ENCODE measurements at regions not wholly inside any gene's neighbourhood (a gene's known extent, or its start where the extent isn't known, plus 50 kb on each side); places are given as distances from the start of the nearest gene placed in this dataset.

DNA sequence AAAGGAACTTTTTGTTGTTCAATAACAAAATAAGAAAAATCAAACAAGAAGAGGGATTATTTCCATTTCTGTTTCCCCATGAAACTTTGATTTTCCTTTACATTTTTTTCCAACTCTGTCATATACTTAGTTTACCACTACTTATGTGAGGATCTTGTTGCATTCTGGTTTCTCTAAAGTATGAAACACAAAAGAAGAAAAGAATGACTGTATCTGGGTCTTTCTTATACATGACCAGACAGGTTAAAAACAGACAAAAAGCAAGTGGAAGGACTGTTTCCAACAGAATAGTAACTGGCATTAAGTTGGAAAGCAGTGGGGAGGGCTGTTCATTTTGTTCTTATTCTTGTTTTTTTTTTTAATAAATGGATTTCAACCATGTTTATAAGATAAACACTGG is 1207.8 kb upstream of the FAM98A start:
- no peak for TF ChIP-seq ZNF112 (tag by site-specific recombination; IDR thresholded peaks at IDR 0.05)
- no peak for TF ChIP-seq ZNF433 (tag by site-specific recombination; IDR thresholded peaks at IDR 0.05; ENCODE audit: low read depth)
- TF ChIP-seq, protein P1, sequence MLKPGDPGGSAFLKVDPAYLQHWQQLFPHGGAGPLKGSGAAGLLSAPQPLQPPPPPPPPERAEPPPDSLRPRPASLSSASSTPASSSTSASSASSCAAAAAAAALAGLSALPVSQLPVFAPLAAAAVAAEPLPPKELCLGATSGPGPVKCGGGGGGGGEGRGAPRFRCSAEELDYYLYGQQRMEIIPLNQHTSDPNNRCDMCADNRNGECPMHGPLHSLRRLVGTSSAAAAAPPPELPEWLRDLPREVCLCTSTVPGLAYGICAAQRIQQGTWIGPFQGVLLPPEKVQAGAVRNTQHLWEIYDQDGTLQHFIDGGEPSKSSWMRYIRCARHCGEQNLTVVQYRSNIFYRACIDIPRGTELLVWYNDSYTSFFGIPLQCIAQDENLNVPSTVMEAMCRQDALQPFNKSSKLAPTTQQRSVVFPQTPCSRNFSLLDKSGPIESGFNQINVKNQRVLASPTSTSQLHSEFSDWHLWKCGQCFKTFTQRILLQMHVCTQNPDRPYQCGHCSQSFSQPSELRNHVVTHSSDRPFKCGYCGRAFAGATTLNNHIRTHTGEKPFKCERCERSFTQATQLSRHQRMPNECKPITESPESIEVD (tag by site-specific recombination; IDR thresholded peaks at IDR 0.05), result no peak
- TF ChIP-seq MZF1 (tag by site-specific recombination; IDR thresholded peaks at IDR 0.05; ENCODE audit: borderline replicate concordance), result no peak
- TF ChIP-seq ZFP69B (tag by site-specific recombination; IDR thresholded peaks at IDR 0.05), result no peak
- TF ChIP-seq ZFP3 (tag by site-specific recombination; IDR thresholded peaks at IDR 0.05; ENCODE audit: low read depth), result no peak
- TF ChIP-seq ZNF391 (tag by site-specific recombination; IDR thresholded peaks at IDR 0.05; ENCODE audit: borderline replicate concordance, low read depth), result no peak
- no peak for TF ChIP-seq ZNF19 (tag by site-specific recombination; IDR thresholded peaks at IDR 0.05; ENCODE audit: low read depth)
- H3K4me3 ChIP-seq (ENCODE audit: low read depth, low read length), result no peak overlapping the region
- H3K4me1 ChIP-seq (ENCODE audit: control insufficient read depth, insufficient read depth, low read length), result no peaks in the 10 kb centered on the region
- ChIA-PET CTCF (no interaction called here), POLR2A (no interaction called here)
- H3K27ac ChIP-seq (ENCODE audit: extremely low read depth, low read depth, low read length), result no peak overlapping the region
- no peaks in the 10 kb centered on the region for H3K9me3 ChIP-seq (ENCODE audit: control insufficient read depth, insufficient read depth, low read depth, low read length)
- no peaks in the 10 kb centered on the region for H3K36me3 ChIP-seq (ENCODE audit: control insufficient read depth in 2 of 2, insufficient read depth in 1 of 2, low read length in 2 of 2)

DNA sequence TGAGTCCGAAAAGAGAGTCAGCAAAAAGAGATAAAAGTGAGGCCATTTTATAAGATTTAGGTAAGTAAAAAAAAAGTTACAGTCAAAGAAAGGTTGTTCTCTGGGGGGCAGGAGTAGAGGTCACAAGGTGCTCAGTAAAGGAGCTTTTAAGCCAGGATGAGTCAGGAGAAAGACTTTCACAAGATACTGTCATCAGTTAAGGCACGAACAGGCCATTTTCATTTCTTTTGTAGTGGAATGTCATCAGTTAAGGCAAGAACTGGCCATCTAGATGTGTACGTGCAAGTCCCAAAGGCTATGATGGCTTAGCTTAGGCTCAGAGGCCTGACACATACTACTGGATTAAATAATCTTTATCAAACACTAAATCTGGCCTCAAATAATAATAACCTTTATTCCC is 1207.3 kb upstream of the FAM98A start:
- POLR2A ChIA-PET, result no interaction called here
- CTCF ChIA-PET, result no interaction called here
- TF ChIP-seq YY2 (tag by site-specific recombination; IDR thresholded peaks at IDR 0.05), result no peak
- no peak for TF ChIP-seq GFI1B (tag by site-specific recombination; IDR thresholded peaks at IDR 0.05)
- no peak for TF ChIP-seq ZBTB17 (tag by site-specific recombination; IDR thresholded peaks at IDR 0.05)

DNA sequence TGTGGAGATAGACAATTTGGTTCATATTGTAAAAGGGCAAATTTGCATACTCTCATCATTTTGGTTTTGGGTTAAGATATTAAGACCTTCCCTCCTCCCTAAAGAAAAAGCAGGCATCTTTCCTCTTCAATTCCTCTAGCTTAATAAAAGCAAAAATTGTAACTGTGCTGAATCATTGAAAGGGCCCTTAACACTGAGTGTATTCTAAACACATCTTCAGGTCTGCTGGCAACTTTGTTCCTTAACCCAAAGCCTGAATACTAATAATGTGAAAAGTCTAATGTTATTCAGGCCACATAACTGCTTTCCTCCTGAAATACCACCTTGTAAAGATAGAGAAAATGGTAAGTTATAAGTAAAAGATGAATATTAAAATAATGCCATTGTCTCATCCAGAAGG is 1200.5 kb upstream of the FAM98A start:
- POLR2A ChIA-PET, result no interaction called here
- Histone ChIP-seq H3K9me3 (ENCODE audit: control insufficient read depth, insufficient read depth, low read depth, low read length) (no peaks in the 10 kb centered on the region), H3K4me1 (ENCODE audit: control insufficient read depth, insufficient read depth, low read length) (no peaks in the 10 kb centered on the region), H3K36me3 (ENCODE audit: control insufficient read depth in 2 of 2, insufficient read depth in 1 of 2, low read length in 2 of 2) (no peaks in the 10 kb centered on the region), H3K4me3 (ENCODE audit: low read depth, low read length) (no peak overlapping the region), H3K27ac (ENCODE audit: extremely low read depth, low read depth, low read length) (no peak overlapping the region)
- CTCF ChIA-PET, result interaction anchor here (0.6 kb wide), 1 partner anchor 10 kb away, joined by 3 read pairs; no protein-coding TSS in a partner anchor
- TF ChIP-seq YY2 (tag by site-specific recombination; IDR thresholded peaks at IDR 0.05), result no peak
- TF ChIP-seq, protein P2, sequence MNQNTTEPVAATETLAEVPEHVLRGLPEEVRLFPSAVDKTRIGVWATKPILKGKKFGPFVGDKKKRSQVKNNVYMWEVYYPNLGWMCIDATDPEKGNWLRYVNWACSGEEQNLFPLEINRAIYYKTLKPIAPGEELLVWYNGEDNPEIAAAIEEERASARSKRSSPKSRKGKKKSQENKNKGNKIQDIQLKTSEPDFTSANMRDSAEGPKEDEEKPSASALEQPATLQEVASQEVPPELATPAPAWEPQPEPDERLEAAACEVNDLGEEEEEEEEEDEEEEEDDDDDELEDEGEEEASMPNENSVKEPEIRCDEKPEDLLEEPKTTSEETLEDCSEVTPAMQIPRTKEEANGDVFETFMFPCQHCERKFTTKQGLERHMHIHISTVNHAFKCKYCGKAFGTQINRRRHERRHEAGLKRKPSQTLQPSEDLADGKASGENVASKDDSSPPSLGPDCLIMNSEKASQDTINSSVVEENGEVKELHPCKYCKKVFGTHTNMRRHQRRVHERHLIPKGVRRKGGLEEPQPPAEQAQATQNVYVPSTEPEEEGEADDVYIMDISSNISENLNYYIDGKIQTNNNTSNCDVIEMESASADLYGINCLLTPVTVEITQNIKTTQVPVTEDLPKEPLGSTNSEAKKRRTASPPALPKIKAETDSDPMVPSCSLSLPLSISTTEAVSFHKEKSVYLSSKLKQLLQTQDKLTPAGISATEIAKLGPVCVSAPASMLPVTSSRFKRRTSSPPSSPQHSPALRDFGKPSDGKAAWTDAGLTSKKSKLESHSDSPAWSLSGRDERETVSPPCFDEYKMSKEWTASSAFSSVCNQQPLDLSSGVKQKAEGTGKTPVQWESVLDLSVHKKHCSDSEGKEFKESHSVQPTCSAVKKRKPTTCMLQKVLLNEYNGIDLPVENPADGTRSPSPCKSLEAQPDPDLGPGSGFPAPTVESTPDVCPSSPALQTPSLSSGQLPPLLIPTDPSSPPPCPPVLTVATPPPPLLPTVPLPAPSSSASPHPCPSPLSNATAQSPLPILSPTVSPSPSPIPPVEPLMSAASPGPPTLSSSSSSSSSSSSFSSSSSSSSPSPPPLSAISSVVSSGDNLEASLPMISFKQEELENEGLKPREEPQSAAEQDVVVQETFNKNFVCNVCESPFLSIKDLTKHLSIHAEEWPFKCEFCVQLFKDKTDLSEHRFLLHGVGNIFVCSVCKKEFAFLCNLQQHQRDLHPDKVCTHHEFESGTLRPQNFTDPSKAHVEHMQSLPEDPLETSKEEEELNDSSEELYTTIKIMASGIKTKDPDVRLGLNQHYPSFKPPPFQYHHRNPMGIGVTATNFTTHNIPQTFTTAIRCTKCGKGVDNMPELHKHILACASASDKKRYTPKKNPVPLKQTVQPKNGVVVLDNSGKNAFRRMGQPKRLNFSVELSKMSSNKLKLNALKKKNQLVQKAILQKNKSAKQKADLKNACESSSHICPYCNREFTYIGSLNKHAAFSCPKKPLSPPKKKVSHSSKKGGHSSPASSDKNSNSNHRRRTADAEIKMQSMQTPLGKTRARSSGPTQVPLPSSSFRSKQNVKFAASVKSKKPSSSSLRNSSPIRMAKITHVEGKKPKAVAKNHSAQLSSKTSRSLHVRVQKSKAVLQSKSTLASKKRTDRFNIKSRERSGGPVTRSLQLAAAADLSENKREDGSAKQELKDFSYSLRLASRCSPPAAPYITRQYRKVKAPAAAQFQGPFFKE (tag by site-specific recombination; IDR thresholded peaks at IDR 0.05; ENCODE audit: borderline replicate concordance), result no peak
- TF ChIP-seq, protein P3, sequence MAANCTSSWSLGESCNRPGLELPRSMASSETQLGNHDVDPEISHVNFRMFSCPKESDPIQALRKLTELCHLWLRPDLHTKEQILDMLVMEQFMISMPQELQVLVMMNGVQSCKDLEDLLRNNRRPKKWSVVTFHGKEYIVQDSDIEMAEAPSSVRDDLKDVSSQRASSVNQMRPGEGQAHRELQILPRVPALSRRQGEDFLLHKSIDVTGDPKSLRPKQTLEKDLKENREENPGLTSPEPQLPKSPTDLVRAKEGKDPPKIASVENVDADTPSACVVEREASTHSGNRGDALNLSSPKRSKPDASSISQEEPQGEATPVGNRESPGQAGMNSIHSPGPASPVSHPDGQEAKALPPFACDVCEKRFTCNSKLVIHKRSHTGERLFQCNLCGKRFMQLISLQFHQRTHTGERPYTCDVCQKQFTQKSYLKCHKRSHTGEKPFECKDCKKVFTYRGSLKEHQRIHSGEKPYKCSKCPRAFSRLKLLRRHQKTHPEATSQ (tag by site-specific recombination; IDR thresholded peaks at IDR 0.05), result no peak
- TF ChIP-seq ZNF140 (tag by site-specific recombination; IDR thresholded peaks at IDR 0.05), result no peak
- no peak for TF ChIP-seq ZNF664 (tag by site-specific recombination; IDR thresholded peaks at IDR 0.05)
- TF ChIP-seq ZNF433 (tag by site-specific recombination; IDR thresholded peaks at IDR 0.05; ENCODE audit: low read depth), result no peak
- TF ChIP-seq ZNF133 (tag by site-specific recombination; IDR thresholded peaks at IDR 0.05), result no peak
- TF ChIP-seq, protein P4, sequence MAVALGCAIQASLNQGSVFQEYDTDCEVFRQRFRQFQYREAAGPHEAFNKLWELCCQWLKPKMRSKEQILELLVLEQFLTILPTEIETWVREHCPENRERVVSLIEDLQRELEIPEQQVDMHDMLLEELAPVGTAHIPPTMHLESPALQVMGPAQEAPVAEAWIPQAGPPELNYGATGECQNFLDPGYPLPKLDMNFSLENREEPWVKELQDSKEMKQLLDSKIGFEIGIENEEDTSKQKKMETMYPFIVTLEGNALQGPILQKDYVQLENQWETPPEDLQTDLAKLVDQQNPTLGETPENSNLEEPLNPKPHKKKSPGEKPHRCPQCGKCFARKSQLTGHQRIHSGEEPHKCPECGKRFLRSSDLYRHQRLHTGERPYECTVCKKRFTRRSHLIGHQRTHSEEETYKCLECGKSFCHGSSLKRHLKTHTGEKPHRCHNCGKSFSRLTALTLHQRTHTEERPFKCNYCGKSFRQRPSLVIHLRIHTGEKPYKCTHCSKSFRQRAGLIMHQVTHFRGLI (tag by site-specific recombination; IDR thresholded peaks at IDR 0.05), result no peak
- TF ChIP-seq ZNF16 (tag by site-specific recombination; IDR thresholded peaks at IDR 0.05; ENCODE audit: low read depth), result no peak
- TF ChIP-seq, protein P5, sequence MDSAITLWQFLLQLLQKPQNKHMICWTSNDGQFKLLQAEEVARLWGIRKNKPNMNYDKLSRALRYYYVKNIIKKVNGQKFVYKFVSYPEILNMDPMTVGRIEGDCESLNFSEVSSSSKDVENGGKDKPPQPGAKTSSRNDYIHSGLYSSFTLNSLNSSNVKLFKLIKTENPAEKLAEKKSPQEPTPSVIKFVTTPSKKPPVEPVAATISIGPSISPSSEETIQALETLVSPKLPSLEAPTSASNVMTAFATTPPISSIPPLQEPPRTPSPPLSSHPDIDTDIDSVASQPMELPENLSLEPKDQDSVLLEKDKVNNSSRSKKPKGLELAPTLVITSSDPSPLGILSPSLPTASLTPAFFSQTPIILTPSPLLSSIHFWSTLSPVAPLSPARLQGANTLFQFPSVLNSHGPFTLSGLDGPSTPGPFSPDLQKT (IDR thresholded peaks at IDR 0.05; ENCODE audit: borderline replicate concordance, low read depth, low read length), result no peak
- no peak for TF ChIP-seq ZNF501 (tag by site-specific recombination; IDR thresholded peaks at IDR 0.05)
- no peak for TF ChIP-seq ZNF10 (tag by site-specific recombination; IDR thresholded peaks at IDR 0.05)

More for the DNA sequence above, 1207.3 kb upstream of the FAM98A start:
- no peaks in the 10 kb centered on the region for H3K9me3 ChIP-seq (ENCODE audit: control insufficient read depth, insufficient read depth, low read depth, low read length)
- H3K27ac ChIP-seq (ENCODE audit: extremely low read depth, low read depth, low read length), result no peak overlapping the region
- no peaks in the 10 kb centered on the region for H3K36me3 ChIP-seq (ENCODE audit: control insufficient read depth in 2 of 2, insufficient read depth in 1 of 2, low read length in 2 of 2)
- no peak overlapping the region for H3K4me3 ChIP-seq (ENCODE audit: low read depth, low read length)
- H3K4me1 ChIP-seq (ENCODE audit: control insufficient read depth, insufficient read depth, low read length), result no peaks in the 10 kb centered on the region

Data from HEK293 (cell line).